SH-SY5Y (cell line): ENCODE measurements at regions not wholly inside any gene's neighbourhood (a gene's known extent, or its start where the extent isn't known, plus 50 kb on each side); places are given as distances from the start of the nearest gene placed in this dataset.

Source experiments
- GATA2 ChIP-seq: IDR thresholded peaks from 2 replicates; pipeline ENCODE4 v1.6.1; 2011; ENCODE audit warnings: mild to moderate bottlenecking, low read depth, low read length
- GATA3 ChIP-seq: IDR thresholded peaks from 2 replicates; pipeline ENCODE4 v1.6.1; 2011; ENCODE audit warnings: low read depth, mild to moderate bottlenecking, low read length, moderate library complexity

DNA sequence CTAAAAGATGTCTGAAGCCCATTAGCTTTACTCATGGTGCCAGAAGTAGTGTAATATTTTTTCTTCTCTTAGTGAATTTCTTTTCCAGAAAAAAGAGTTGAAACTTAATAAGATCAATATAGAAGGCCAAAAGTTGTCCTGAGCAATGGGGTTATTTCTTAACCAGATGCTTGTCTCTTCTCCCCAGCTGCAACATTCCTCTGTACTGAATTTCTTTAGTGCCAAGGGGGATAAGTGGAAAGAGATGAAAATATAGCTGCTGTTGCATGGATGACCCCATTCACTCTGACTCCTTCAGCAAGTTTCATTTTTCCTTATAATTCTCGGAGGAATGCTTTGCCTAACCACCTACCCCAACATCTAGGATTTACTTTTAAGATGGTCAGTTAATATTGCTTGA lies 675.0 kb downstream of the USP25 start:
- TF ChIP-seq GATA2 (no peak), GATA3 (no peak)

DNA sequence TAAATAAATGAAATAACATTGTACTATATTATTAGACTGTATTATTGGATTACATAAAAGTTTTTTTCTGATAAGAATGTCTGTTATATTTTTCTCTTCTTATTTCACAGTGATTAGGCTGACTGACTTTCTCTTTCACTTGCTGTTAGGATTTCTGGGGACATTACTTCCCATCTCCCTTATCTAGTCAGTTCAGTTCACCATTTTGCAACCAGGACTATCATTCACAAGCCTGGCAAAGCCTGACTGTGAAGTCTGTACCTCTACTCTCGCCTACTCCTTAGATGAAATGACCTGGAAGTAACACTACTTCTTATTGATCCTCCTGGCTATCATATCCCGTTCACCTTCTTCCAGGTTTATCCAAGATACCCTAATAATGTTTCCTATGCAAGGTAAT lies 676.6 kb downstream of the USP25 start:
- TF ChIP-seq GATA3 (no peak), GATA2 (no peak)

DNA sequence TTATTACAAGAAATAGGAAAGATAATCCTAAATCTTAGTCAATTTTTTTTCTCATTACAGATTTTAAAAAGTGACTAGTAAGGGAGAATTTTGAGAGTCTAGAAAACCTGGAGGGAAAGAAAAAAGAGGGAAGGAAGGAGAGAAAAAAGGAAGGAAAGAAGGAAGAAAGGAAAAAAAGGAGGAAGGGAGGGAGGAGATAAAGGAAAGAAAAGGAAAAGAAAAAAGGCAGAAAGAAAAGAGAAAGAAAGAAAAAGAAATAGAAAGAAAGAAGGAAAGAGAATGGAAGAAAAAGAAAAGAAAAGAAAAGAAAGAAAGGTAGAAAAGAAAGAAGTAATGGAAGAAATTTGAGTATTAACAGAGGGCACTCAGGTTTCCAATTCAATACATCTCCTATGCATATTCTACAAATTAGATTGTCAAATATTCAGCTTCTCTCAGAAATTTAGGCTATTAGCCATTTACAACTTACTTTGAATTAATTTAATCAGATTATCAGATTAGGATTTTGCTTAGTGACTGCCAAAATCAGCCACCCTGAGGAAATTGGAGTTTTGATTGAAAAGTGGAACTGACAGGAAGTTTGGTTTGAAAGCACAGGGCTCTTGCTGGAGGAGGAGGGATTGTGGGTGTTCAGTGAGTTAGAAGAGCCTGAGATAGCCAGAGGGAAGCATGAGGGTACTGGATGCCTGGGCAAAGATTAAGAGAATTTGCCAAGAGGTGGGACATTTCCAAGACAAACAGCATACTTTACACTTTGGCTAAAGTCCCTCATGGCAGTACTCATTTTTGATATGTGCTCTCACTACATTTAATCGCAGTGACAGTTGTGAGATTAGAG lies 677.8 kb downstream of the USP25 start:
- TF ChIP-seq GATA2 (no peak), GATA3 (no peak)

DNA sequence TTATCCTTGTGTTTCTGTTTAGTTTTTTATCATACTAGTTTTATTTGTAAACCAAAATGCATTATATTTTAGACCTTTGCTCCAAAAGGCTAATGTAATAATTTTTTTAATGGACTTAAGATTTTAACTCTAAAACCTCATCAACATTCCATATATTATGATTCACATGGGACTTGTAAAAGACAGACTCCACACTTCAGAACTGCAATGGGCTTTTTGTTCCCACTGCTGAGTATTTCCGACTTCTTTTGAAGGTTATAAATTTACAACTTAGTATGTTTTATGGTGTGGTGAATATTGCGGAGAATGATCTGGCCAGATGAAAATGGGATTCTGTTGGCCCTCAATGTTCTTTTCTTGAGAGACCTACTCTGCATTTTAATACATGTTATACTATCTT lies 678.5 kb downstream of the USP25 start:
- TF ChIP-seq GATA3 (no peak), GATA2 (no peak)

GRCh38 chr21:16409352-16409751 lies 679.6 kb downstream of the USP25 start:
- no peak for TF ChIP-seq GATA3
- TF ChIP-seq GATA2: no peak

DNA sequence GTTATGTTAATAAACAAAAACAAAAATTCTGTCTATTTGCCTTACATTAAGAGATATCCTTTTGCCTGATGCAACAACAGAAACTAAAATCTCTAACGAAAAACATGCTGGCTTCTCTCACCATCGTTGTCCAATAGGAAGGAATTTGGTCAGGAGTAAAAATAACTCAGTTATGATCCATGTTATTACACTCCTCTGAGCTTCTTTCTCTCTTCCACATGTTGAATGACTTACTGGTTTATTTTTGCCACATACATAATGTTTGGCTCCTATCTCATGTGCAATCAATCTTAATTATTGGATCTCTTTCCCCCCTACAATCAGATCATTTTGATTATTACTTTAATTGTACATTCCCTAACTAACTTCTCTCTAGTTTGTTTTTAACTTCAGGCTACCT lies 688.4 kb downstream of the USP25 start:
- no peak for TF ChIP-seq GATA3
- TF ChIP-seq GATA2: no peak

- TF ChIP-seq GATA2 (no peak), GATA3 (no peak)
Measured at GRCh38 chr21:16418642-16419041, 688.9 kb downstream of the USP25 start.

DNA sequence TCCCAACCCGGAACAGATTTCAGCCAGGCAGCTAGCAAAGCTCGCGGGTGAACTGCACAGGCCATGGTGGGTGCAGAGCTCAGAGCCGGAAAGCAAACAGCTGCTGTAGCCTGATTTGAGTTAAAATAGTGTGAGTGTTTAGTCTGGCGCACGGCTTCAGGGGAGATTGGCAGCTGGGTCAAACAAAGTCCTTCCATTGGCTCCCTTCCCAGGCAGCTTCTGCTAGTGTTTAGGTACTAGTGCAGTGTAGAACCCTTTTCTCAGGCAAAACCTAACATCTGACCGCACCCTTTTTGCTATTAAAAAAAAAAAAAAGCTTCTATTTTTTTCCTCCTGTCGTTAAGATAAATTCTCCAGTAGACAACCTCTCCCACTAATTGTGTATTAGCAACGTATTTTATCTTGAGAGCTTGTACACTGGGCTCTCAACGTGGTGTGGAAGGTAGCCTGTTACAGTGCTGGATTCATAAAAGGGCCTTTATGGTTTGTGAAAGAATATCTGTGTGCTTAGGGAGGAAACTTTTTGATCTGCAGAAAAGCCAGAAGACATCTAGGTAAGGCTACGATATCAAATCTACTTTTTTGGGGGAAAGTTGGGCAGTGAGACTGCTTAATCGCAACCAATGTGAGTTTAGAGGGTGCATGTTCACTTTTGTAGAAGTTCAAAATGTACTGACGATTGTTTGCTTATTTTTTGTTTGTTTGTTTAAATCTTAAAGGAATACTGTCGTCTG lies 689.6 kb downstream of the USP25 start:
- TF ChIP-seq GATA3 (no peak), GATA2 (no peak)

- TF ChIP-seq GATA3 (no peak), GATA2 (no peak)
Measured at GRCh38 chr21:16420031-16420724, 690.4 kb downstream of the USP25 start.

DNA sequence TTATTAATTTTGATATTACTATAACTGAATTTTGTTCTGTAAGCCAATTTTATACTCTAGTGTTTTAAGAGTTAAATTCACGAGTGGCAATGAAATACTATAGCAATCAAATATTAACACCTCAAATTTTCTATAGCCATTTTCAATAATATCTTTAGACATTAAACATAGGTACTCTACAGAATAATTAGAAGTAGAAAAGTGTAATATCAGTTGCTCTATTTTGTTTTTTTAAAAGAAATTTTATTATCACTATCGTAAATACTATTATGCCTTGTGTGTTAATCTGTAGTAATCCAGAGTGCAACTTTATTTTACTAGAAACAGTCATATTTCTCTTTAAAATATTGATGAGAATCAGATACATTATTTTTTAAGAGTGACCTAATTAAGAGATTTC lies 691.2 kb downstream of the USP25 start:
- TF ChIP-seq GATA2: no peak
- no peak for TF ChIP-seq GATA3

DNA sequence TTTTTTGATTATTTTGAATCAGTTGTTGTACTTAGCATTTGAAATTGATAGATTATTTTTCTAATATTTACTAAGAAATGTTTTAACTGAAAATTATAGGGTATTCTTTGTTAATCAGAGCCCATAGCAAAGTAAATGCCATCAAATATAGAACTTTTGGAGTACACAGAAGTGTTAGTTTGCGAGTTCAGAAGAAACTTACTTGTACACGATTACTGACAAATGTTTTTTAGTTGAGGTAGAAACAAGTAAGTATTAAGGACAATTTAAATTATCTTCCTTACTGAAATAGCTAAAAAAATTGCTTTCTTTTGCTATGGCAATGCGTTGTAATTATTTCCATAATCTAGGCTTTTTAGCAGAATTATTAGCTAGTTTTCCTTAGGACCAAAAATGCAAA lies 692.2 kb downstream of the USP25 start:
- no peak for TF ChIP-seq GATA3
- no peak for TF ChIP-seq GATA2

GRCh38 chr21:16422702-16423101 lies 692.9 kb downstream of the USP25 start:
- TF ChIP-seq GATA2 (no peak), GATA3 (no peak)

DNA sequence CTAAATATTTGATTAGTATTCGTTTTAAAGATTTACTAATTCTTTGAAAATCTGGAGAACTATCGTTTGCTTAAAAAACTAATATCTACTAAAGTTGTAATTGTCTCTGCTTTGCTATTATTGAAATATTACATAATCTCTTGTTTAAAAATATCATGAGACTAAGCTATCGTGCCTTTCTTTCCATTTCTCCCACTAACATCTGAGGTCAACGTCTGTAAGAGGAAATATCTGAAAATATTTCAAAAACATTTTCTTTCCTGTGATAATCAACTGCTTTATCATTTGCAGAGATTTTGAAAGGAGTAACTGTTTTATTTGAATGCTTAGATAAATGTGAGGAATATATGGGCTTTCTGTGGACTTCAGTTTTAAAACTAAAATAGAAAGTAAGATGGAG lies 694.1 kb downstream of the USP25 start:
- no peak for TF ChIP-seq GATA3
- no peak for TF ChIP-seq GATA2

DNA sequence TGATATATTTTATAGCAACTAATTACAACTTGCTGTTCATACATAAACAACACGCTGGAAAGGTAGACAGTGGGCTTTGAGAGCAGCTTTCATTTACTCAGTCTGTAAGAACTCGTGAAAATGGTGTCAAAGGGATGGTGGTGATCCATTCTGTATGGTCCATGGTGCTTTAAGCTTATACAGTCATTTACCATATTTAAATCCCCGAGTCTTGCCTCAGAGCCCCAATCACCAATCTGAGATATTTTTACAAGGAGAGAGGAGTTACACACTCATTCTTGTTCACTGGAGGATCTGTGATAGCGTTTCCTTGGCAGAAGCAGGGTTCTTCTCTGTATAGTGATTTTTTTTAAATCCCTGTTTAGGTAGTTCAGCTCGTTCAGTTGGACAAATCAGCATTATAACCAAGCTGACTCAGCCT lies 694.6 kb downstream of the USP25 start:
- TF ChIP-seq GATA2 (no peak), GATA3 (no peak)
